H9 (cell line): ENCODE measurements at regions not wholly inside any gene's neighbourhood (a gene's known extent, or its start where the extent isn't known, plus 50 kb on each side); places are given as distances from the start of the nearest gene placed in this dataset.

Source experiments
- DNase-seq: peaks from one replicate; pipeline ENCODE4 v3.0.0-alpha.2; 2017
- H2AFZ ChIP-seq: one replicate; pipeline ENCODE4 v1.6.1; 2013; ENCODE audit warnings: mild to moderate bottlenecking, low read length, control low read depth, moderate library complexity
- H2AK5ac ChIP-seq: 2 replicates; pipeline ENCODE4 v1.6.1; 2013; ENCODE audit warnings: low read length, control low read depth, mixed read lengths; ENCODE audit not compliant: insufficient read length
- H2BK120ac ChIP-seq: one replicate; pipeline ENCODE4 v1.6.1; 2013; ENCODE audit warnings: low read depth, mild to moderate bottlenecking, low read length, control low read depth, inconsistent platforms; ENCODE audit not compliant: poor library complexity, severe bottlenecking
- H2BK12ac ChIP-seq: 2 replicates; pipeline ENCODE4 v1.6.1; 2013; ENCODE audit warnings: low read length, control low read depth, mixed read lengths, low read depth; ENCODE audit not compliant: insufficient read length
- H2BK15ac ChIP-seq: 2 replicates; pipeline ENCODE4 v1.6.1; 2013; ENCODE audit warnings: low read depth, low read length, control low read depth
- H2BK20ac ChIP-seq: one replicate; pipeline ENCODE4 v1.6.1; 2013; ENCODE audit warnings: low read depth, mild to moderate bottlenecking, low read length, control low read depth, inconsistent platforms; ENCODE audit not compliant: poor library complexity, severe bottlenecking
- H2BK5ac ChIP-seq: 2 replicates; pipeline ENCODE4 v1.6.1; 2013; ENCODE audit warnings: low read length, control low read depth, mixed read lengths; ENCODE audit not compliant: insufficient read length
- H3K14ac ChIP-seq: 2 replicates; pipeline ENCODE4 v1.6.1; 2013; ENCODE audit warnings: low read length, control low read depth; ENCODE audit not compliant: insufficient read depth
- H3K18ac ChIP-seq: 2 replicates; pipeline ENCODE4 v1.6.1; 2013; ENCODE audit warnings: low read depth, mild to moderate bottlenecking, mixed read lengths, low read length, control low read depth; ENCODE audit not compliant: insufficient read length
- H3K23ac ChIP-seq: 2 replicates; pipeline ENCODE4 v1.6.1; 2013; ENCODE audit warnings: low read length, control low read depth, mixed read lengths, low read depth; ENCODE audit not compliant: insufficient read length
- H3K23me2 ChIP-seq: 2 replicates; pipeline ENCODE4 v1.6.1; 2013; ENCODE audit warnings: low read depth, mild to moderate bottlenecking, mixed read lengths, low read length, control low read depth; ENCODE audit not compliant: insufficient read length, poor library complexity, severe bottlenecking
- H3K27ac ChIP-seq: 2 replicates; pipeline ENCODE4 v1.5.1; 2013; ENCODE audit warnings: low read length, control low read depth, mixed read lengths, low read depth; ENCODE audit not compliant: insufficient read length
- H3K27me3 ChIP-seq: 2 replicates; pipeline ENCODE4 v1.6.1; 2013; ENCODE audit warnings: low read length, control low read depth, inconsistent platforms; ENCODE audit not compliant: insufficient read depth
- H3K4ac ChIP-seq: 2 replicates; pipeline ENCODE4 v1.6.1; 2013; ENCODE audit warnings: low read depth, mild to moderate bottlenecking, control low read depth, inconsistent platforms, low read length, moderate library complexity
- H3K4me1 ChIP-seq: 2 replicates; pipeline ENCODE4 v1.6.1; 2013; ENCODE audit warnings: low read length, control low read depth, inconsistent platforms; ENCODE audit not compliant: insufficient read depth
- H3K4me2 ChIP-seq: 2 replicates; pipeline ENCODE4 v1.6.1; 2013; ENCODE audit warnings: low read length, control low read depth, mixed read lengths; ENCODE audit not compliant: insufficient read length, insufficient read depth
- H3K56ac ChIP-seq: 2 replicates; pipeline ENCODE4 v1.6.1; 2013; ENCODE audit warnings: low read depth, mild to moderate bottlenecking, mixed read lengths, low read length, control low read depth; ENCODE audit not compliant: insufficient read length
- H3K79me1 ChIP-seq: 2 replicates; pipeline ENCODE4 v1.6.1; 2013; ENCODE audit warnings: low read depth, mild to moderate bottlenecking, moderate library complexity, low read length, control low read depth, inconsistent platforms; ENCODE audit not compliant: insufficient read depth, poor library complexity, severe bottlenecking
- H3K79me2 ChIP-seq: 2 replicates; pipeline ENCODE4 v1.6.1; 2013; ENCODE audit warnings: low read length, control low read depth, inconsistent platforms; ENCODE audit not compliant: insufficient read depth
- H3K9ac ChIP-seq: 2 replicates; pipeline ENCODE4 v1.6.1; 2013; ENCODE audit warnings: low read length, control low read depth, mixed read lengths; ENCODE audit not compliant: insufficient read length; ENCODE audit errors: extremely low read depth
- H3K9me3 ChIP-seq: one replicate; pipeline ENCODE4 v1.6.1; 2013; ENCODE audit warnings: low read depth, low read length, inconsistent platforms; ENCODE audit not compliant: control insufficient read depth
- H3T11ph ChIP-seq: one replicate; pipeline ENCODE4 v1.6.1; 2013; ENCODE audit warnings: mild to moderate bottlenecking, low read length, control low read depth, inconsistent platforms
- H4K20me1 ChIP-seq: one replicate; pipeline ENCODE4 v1.6.1; 2013; ENCODE audit not compliant: control insufficient read depth, insufficient read length, insufficient read depth
- H4K5ac ChIP-seq: 2 replicates; pipeline ENCODE4 v1.6.1; 2013; ENCODE audit warnings: low read depth, mild to moderate bottlenecking, mixed read lengths, low read length, control low read depth; ENCODE audit not compliant: insufficient read length
- H4K8ac ChIP-seq: replicated peaks from 2 replicates; pipeline ENCODE4 v1.6.1; 2013; ENCODE audit warnings: low read length, control low read depth, mixed read lengths, low read depth; ENCODE audit not compliant: insufficient read length
- H4K91ac ChIP-seq: 2 replicates; pipeline ENCODE4 v1.6.1; 2013; ENCODE audit warnings: low read depth, mild to moderate bottlenecking, moderate library complexity, mixed read lengths, low read length, control low read depth; ENCODE audit not compliant: insufficient read length
- H3K27ac Mint-ChIP-seq, 3 experiments: 2 replicates in 2 of 3; 3 replicates in 1 of 3; pipeline ENCODE4 v1.8.0; 2020 to 2021; ENCODE audit warnings: mixed read lengths in 3 of 3, mild to moderate bottlenecking in 1 of 3, moderate library complexity in 1 of 3
- H3K27me3 Mint-ChIP-seq: 2 replicates; pipeline ENCODE4 v1.8.0; 2021; ENCODE audit warnings: low read depth, mild to moderate bottlenecking, moderate library complexity, mixed read lengths
- H3K36me3 Mint-ChIP-seq, 3 experiments: 2 replicates in 2 of 3; 3 replicates in 1 of 3; pipeline ENCODE4 v1.8.0; 2020 to 2021; ENCODE audit warnings: low read depth in 3 of 3, mixed read lengths in 3 of 3; ENCODE audit not compliant: insufficient read depth in 1 of 3
- H3K4me1 Mint-ChIP-seq, 2 experiments: 2 replicates each; pipeline ENCODE4 v1.8.0; 2020; ENCODE audit warnings: mixed read lengths in 2 of 2
- H3K4me3 Mint-ChIP-seq, 2 experiments: 2 replicates in 1 of 2; 3 replicates in 1 of 2; pipeline ENCODE4 v1.8.0; 2020 to 2021; ENCODE audit warnings: mild to moderate bottlenecking in 2 of 2, mixed read lengths in 2 of 2, moderate library complexity in 1 of 2
- H3K9me3 Mint-ChIP-seq, 2 experiments: 2 replicates in 1 of 2; 3 replicates in 1 of 2; pipeline ENCODE4 v1.8.0; 2020; ENCODE audit warnings: mild to moderate bottlenecking in 2 of 2, mixed read lengths in 2 of 2, moderate library complexity in 1 of 2
- WGBS: extraction: QIAGEN DNeasy Blood & Tissue Kit; methylation state at CpG from one replicate; pipeline ENCODE4 v1.1.7; 2013; ENCODE audit warnings: missing lambda C conversion rate, low lambda C conversion rate, mixed read lengths; ENCODE audit not compliant: insufficient read length; ENCODE audit errors: extremely low coverage; 5-methylcytosine and 5-hydroxymethylcytosine counted together
- TF ChIP-seq, protein P1 (sequence below): fragments of 200-600 bp; sonication (generic); conservative IDR thresholded peaks from 3 replicates; pipeline ENCODE4 v1.8.0; 2021; ENCODE audit warnings: antibody characterized with exemption, mild to moderate bottlenecking

DNA sequence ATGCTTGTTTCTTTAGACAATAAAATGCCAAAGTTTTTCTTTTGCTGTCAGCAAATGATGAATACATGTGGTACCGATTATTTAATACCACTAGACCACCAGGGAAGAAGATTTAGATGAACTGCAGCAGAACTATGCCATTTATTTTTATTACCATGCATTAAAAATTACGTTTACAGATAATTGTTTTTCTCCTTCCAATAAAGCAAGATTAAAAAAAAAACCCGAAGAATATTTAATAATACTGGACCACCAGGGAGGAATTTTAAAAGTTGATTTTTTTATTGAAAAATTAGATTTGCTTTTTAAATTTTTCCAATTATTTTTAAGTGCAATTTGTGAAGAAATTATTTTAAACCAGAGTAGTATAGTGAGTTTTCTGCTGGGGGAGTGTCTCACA, 170.3 kb upstream of the HNRNPA3 start:
- H3K27me3 Mint-ChIP-seq, result no peaks in the 10 kb centered on the region; the same call in 1 of the 2 replicates
- H3K4me1 ChIP-seq, result no peaks in the 10 kb centered on the region
- H2BK120ac ChIP-seq, result no peak overlapping the region
- no peak overlapping the region for H3K56ac ChIP-seq
- DNase-seq, result no peak
- H3K27ac ChIP-seq, result no peak overlapping the region
- peaks cover 3 to 7% of the 10 kb centered on the region in 2 experiments for H3K4me1 Mint-ChIP-seq
- H3K14ac ChIP-seq, result no peak overlapping the region
- H3K36me3 Mint-ChIP-seq, result no peaks in the 10 kb centered on the region
- H4K91ac ChIP-seq, result no peak overlapping the region
- no peaks in the 10 kb centered on the region for H3K79me1 ChIP-seq
- no peak overlapping the region for H4K5ac ChIP-seq
- no peak overlapping the region for H2AK5ac ChIP-seq
- H3K4ac ChIP-seq, result no peak overlapping the region
- WGBS, result no CpG with 5 or more reads among the region's 3 CpGs
- no peak overlapping the region for H4K8ac ChIP-seq
- no peaks in the 10 kb centered on the region for H3K79me2 ChIP-seq
- H2BK15ac ChIP-seq, result no peak overlapping the region
- H2BK20ac ChIP-seq, result no peak overlapping the region
- no peak overlapping the region for H3K18ac ChIP-seq
- H3K4me2 ChIP-seq, result no peak overlapping the region
- TF ChIP-seq, protein P1, sequence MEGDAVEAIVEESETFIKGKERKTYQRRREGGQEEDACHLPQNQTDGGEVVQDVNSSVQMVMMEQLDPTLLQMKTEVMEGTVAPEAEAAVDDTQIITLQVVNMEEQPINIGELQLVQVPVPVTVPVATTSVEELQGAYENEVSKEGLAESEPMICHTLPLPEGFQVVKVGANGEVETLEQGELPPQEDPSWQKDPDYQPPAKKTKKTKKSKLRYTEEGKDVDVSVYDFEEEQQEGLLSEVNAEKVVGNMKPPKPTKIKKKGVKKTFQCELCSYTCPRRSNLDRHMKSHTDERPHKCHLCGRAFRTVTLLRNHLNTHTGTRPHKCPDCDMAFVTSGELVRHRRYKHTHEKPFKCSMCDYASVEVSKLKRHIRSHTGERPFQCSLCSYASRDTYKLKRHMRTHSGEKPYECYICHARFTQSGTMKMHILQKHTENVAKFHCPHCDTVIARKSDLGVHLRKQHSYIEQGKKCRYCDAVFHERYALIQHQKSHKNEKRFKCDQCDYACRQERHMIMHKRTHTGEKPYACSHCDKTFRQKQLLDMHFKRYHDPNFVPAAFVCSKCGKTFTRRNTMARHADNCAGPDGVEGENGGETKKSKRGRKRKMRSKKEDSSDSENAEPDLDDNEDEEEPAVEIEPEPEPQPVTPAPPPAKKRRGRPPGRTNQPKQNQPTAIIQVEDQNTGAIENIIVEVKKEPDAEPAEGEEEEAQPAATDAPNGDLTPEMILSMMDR, result no peak
- H2BK12ac ChIP-seq, result no peak overlapping the region
- H3K27me3 ChIP-seq, result no peaks in the 10 kb centered on the region
- no peaks in the 10 kb centered on the region for H3K9me3 ChIP-seq
- H3K9ac ChIP-seq, result no peak overlapping the region
- H3K4me3 Mint-ChIP-seq, result no peak overlapping the region
- H2AFZ ChIP-seq, result peak overlapping the region; percentile 50
- H3K27ac Mint-ChIP-seq, result no peak overlapping the region
- H2BK5ac ChIP-seq, result no peak overlapping the region
- H4K20me1 ChIP-seq, result no peaks in the 10 kb centered on the region
- no peaks in the 10 kb centered on the region for H3K23me2 ChIP-seq
- H3T11ph ChIP-seq, result no peak overlapping the region
- no peak overlapping the region for H3K23ac ChIP-seq
- no peaks in the 10 kb centered on the region for H3K9me3 Mint-ChIP-seq
